ENCODE measurements at regions not wholly inside any gene's neighbourhood (a gene's known extent, or its start where the extent isn't known, plus 50 kb on each side); places are given as distances from the start of the nearest gene placed in this dataset.

DNA sequence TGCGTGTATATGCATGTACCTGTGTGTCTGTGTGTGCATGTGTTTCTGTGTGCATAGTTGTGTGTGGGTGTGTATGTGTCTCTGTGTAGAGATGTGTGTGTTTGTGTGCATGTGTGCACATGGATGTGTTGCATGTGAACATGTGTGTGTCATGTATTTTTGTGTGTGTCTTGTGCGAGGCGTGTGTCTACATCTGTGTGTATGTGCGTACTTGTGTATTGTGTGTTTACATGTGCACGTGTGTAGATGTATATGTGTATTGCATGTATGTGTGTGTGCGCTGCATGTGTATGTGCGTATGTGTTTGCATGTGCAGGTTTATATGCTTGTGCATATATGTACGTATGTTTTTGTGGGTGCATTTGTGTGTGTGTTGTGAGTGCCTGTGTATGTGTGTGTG, 735.2 kb downstream of the GALR1 start:
- no peak overlapping the region for H3K27ac ChIP-seq
- intact Hi-C loops (cut with DNase I; ENCODE audit: low total_unique reads) = no loop called here

DNA sequence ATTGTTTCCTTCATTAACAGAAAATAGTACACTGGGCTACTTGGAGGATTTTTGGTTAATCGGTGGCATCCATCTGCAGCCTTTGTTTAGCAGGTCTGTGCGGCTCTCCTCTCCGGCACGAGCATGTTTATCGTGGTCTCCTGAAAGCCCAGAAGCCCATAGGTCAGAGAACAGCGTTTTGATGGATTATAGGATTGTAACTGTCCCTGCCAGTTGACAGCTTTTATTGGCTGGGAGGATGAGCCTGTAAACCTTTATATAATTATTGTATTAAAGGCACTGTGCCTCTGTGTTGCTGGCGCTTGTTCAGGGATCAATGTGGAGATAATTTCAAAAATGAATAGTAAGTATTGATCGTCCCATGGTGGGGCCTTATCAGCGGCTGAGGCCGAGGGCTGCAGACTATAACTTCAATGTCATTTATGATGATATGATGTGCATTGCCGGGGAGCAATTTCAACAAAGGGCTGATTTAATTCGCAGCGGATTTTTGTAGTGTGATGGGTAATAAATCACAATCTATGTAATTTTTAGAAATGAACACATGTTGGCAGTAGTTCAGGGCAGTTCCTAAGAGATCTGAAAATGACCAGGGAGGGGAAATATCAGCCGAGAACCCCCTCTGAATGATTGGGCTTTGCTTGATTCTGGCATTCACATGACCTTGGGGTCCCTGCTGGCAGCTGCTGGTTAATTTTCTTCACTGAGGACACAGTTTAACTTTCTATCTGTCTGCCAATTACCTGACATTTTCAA, 736.1 kb downstream of the GALR1 start:
- DNase-seq = no peak
- Histone ChIP-seq H3K27ac (no peak overlapping the region), H3K4me3 (no peak overlapping the region), H3K36me3 (no peaks in the 10 kb centered on the region), H3K4me1 (no peaks in the 10 kb centered on the region), H3K27me3 (no peaks in the 10 kb centered on the region), H3K9me3 (no peaks in the 10 kb centered on the region)
- TF ChIP-seq POLR2A (IDR thresholded peaks at IDR 0.05) (no peak), POLR2AphosphoS5 (IDR thresholded peaks at IDR 0.05) (no peak), EP300 (IDR thresholded peaks at IDR 0.05) (no peak)
- TF ChIP-seq, protein P1, sequence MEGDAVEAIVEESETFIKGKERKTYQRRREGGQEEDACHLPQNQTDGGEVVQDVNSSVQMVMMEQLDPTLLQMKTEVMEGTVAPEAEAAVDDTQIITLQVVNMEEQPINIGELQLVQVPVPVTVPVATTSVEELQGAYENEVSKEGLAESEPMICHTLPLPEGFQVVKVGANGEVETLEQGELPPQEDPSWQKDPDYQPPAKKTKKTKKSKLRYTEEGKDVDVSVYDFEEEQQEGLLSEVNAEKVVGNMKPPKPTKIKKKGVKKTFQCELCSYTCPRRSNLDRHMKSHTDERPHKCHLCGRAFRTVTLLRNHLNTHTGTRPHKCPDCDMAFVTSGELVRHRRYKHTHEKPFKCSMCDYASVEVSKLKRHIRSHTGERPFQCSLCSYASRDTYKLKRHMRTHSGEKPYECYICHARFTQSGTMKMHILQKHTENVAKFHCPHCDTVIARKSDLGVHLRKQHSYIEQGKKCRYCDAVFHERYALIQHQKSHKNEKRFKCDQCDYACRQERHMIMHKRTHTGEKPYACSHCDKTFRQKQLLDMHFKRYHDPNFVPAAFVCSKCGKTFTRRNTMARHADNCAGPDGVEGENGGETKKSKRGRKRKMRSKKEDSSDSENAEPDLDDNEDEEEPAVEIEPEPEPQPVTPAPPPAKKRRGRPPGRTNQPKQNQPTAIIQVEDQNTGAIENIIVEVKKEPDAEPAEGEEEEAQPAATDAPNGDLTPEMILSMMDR (IDR thresholded peaks at IDR 0.05) = no peak
- intact Hi-C loops (cut with DNase I; ENCODE audit: low total_unique reads) = no loop called here
- 49 to 63% (median 61%) methylated on average over 14 of the region's 14 CpGs for WGBS, 5 donors

More for the DNA sequence above, 735.2 kb downstream of the GALR1 start:
- Histone ChIP-seq H3K4me3 (no peak overlapping the region), H3K36me3 (no peaks in the 10 kb centered on the region), H3K9me3 (no peaks in the 10 kb centered on the region), H3K27me3 (no peaks in the 10 kb centered on the region), H3K4me1 (no peaks in the 10 kb centered on the region)
- DNase-seq = no peak
- TF ChIP-seq, protein P1 (IDR thresholded peaks at IDR 0.05) = no peak
- TF ChIP-seq EP300 (IDR thresholded peaks at IDR 0.05) (no peak), POLR2AphosphoS5 (IDR thresholded peaks at IDR 0.05) (no peak), POLR2A (IDR thresholded peaks at IDR 0.05) (no peak)
- WGBS, 5 donors = 90 to 94% (median 94%) methylated on average over 8 of the region's 8 CpGs

DNA sequence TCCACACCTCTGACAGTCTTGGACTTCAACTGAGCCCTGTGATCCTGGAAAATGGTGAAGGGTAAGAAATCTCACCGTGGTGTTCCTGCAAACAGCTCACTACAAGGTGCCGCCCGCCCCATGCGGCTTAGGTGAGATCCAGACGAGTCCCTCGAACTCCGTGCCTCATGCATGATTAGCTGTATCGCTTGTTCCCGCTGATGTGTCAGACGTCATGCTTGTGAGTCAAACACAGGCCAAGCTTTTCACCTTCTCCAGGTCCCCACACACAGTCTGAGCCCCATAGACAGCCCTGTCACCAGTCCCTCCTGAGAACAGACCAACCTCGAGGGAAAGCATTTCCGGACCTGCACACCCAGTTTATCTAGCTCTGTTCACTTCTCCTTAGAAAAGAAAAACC, 740.5 kb downstream of the GALR1 start:
- Histone ChIP-seq H3K27ac (no peak overlapping the region), H3K9me3 (peaks cover 0 to 9% (median 0%) of the 10 kb centered on the region in 4 donors), H3K4me1 (no peaks in the 10 kb centered on the region), H3K36me3 (no peaks in the 10 kb centered on the region), H3K4me3 (no peak overlapping the region), H3K27me3 (no peaks in the 10 kb centered on the region)
- intact Hi-C loops (cut with DNase I; ENCODE audit: low total_unique reads) = no loop called here
- TF ChIP-seq, protein P1 (IDR thresholded peaks at IDR 0.05) = no peak
- TF ChIP-seq POLR2A (IDR thresholded peaks at IDR 0.05) (no peak), EP300 (IDR thresholded peaks at IDR 0.05) (no peak), POLR2AphosphoS5 (IDR thresholded peaks at IDR 0.05) (no peak)
- no peak for DNase-seq
- WGBS, 5 donors = 87 to 88% (median 87%) methylated on average over 12 of the region's 12 CpGs

DNA sequence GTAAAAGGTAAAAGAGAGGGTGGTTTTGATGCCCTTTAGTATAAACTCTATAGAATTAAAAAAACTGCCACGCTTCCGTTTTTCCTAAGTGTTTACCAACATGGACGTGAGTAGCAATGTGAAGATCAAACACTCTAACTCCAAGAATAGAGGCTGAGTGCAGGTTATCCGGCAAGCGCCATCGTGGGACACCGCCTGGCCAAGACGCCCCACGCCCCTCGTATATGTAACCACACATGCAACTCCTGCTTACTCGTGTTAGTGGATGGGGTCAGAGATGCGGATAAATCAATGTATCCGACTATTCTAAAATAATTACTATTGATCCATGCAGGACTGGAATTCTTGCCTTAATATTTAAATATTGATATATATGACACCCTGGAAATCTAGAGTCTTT, 741.3 kb downstream of the GALR1 start:
- no peak overlapping the region for H3K4me3 ChIP-seq
- H3K36me3 ChIP-seq = no peaks in the 10 kb centered on the region
- intact Hi-C loops (cut with DNase I; ENCODE audit: low total_unique reads) = no loop called here
- H3K27me3 ChIP-seq = no peaks in the 10 kb centered on the region
- DNase-seq = no peak
- H3K4me1 ChIP-seq = no peaks in the 10 kb centered on the region
- WGBS, 5 donors = 89 to 94% (median 92%) methylated on average over 13 of the region's 13 CpGs
- TF ChIP-seq POLR2A (IDR thresholded peaks at IDR 0.05) (no peak), POLR2AphosphoS5 (IDR thresholded peaks at IDR 0.05) (no peak), EP300 (IDR thresholded peaks at IDR 0.05) (no peak)
- TF ChIP-seq, protein P1 (IDR thresholded peaks at IDR 0.05) = no peak
- peaks cover 0 to 9% (median 0%) of the 10 kb centered on the region in 4 donors for H3K9me3 ChIP-seq
- no peak overlapping the region for H3K27ac ChIP-seq
